Astrocyte (in vitro differentiated cells and primary cell): ENCODE measurements at regions not wholly inside any gene's neighbourhood (a gene's known extent, or its start where the extent isn't known, plus 50 kb on each side); places are given as distances from the start of the nearest gene placed in this dataset.

Experiments used
- EZH2 ChIP-seq: IDR thresholded peaks from 2 replicates; pipeline ENCODE4 v1.6.1; 2012; ENCODE audit warnings: mild to moderate bottlenecking, low read length, inconsistent platforms; ENCODE audit not compliant: insufficient read depth
- TF ChIP-seq, protein P1 (sequence below): IDR thresholded peaks from 2 replicates; pipeline ENCODE4 v1.5.1; 2011; ENCODE audit warnings: low read depth, mild to moderate bottlenecking, inconsistent platforms, low read length, moderate library complexity; ENCODE audit not compliant: insufficient read depth

DNA sequence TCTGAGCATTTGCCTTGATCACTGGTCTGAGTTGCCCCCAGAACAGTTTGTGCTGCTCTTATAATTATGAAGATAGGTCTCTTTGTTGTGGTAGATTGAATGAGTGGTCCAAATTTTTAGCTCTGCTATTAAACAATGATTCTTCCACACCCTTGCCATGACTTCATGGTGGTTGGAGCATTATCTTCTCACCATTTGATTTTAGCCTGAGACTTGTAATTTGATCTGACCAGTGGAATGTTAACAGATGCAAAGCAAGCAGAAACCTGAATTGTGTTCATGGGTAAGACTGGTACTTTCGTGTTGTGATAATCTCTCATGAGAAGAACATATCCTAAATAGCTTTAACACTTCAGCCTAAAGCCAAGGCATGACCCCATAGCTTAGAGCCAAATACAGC lies 139.1 kb downstream of the TFPI2 start:
- TF ChIP-seq EZH2 = no peak
- TF ChIP-seq, protein P1, sequence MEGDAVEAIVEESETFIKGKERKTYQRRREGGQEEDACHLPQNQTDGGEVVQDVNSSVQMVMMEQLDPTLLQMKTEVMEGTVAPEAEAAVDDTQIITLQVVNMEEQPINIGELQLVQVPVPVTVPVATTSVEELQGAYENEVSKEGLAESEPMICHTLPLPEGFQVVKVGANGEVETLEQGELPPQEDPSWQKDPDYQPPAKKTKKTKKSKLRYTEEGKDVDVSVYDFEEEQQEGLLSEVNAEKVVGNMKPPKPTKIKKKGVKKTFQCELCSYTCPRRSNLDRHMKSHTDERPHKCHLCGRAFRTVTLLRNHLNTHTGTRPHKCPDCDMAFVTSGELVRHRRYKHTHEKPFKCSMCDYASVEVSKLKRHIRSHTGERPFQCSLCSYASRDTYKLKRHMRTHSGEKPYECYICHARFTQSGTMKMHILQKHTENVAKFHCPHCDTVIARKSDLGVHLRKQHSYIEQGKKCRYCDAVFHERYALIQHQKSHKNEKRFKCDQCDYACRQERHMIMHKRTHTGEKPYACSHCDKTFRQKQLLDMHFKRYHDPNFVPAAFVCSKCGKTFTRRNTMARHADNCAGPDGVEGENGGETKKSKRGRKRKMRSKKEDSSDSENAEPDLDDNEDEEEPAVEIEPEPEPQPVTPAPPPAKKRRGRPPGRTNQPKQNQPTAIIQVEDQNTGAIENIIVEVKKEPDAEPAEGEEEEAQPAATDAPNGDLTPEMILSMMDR = no peak
